ENCODE measurements at regions not wholly inside any gene's neighbourhood (a gene's known extent, or its start where the extent isn't known, plus 50 kb on each side); places are given as distances from the start of the nearest gene placed in this dataset.
"Not testable (repeated sequence)": the region's sequence is repeated elsewhere in the genome, so short reads cannot be mapped to it uniquely, and the experiment has no call there.

- DNase-seq: no peak
Measured at GRCh38 chr13:50721672-50721992, 121.9 kb downstream of the DLEU7 start.

GRCh38 chr13:50722440-50723125, 120.9 kb downstream of the DLEU7 start:
- no peak for DNase-seq

- no peak for DNase-seq
Measured at GRCh38 chr13:50724438-50724837, 119.1 kb downstream of the DLEU7 start.

- no peak for DNase-seq
Measured at GRCh38 chr13:50724913-50725312, 118.6 kb downstream of the DLEU7 start.

GRCh38 chr13:50726164-50726563, 117.3 kb downstream of the DLEU7 start:
- DNase-seq: no peak

- DNase-seq: no peak
Measured at GRCh38 chr13:50729177-50729576, 114.3 kb downstream of the DLEU7 start.

GRCh38 chr13:50730496-50731351, 112.8 kb downstream of the DLEU7 start:
- peak; percentile 31 for DNase-seq

GRCh38 chr13:50731400-50731799, 112.1 kb downstream of the DLEU7 start:
- peak; percentile 60 for DNase-seq

- DNase-seq: peak; percentile 33
Measured at GRCh38 chr13:50732712-50733111, 110.8 kb downstream of the DLEU7 start.

GRCh38 chr13:50733392-50733791, 110.1 kb downstream of the DLEU7 start:
- no peak for DNase-seq

GRCh38 chr13:50735071-50735470, 108.4 kb downstream of the DLEU7 start:
- DNase-seq: peak; percentile 44

GRCh38 chr13:50740052-50740741, 103.3 kb downstream of the DLEU7 start:
- peak; percentile 77 for DNase-seq

GRCh38 chr13:50742353-50742752, 101.1 kb downstream of the DLEU7 start:
- no peak for DNase-seq

GRCh38 chr13:50742968-50743367, 100.5 kb downstream of the DLEU7 start:
- DNase-seq: no peak

- DNase-seq: no peak
Measured at GRCh38 chr13:50744116-50744660, 99.3 kb downstream of the DLEU7 start.

GRCh38 chr13:50745542-50746115, 97.9 kb downstream of the DLEU7 start:
- no peak for DNase-seq

- peak; percentile 45 for DNase-seq
Measured at GRCh38 chr13:50747737-50748350, 95.6 kb downstream of the DLEU7 start.

GRCh38 chr13:50753221-50753620, 90.3 kb downstream of the DLEU7 start:
- DNase-seq: not testable (repeated sequence)

GRCh38 chr13:50755862-50756685, 87.4 kb downstream of the DLEU7 start:
- not testable (repeated sequence) for DNase-seq

GRCh38 chr13:50757008-50757407, 86.5 kb downstream of the DLEU7 start:
- DNase-seq: peak; percentile 27

- peak; percentile 63 for DNase-seq
Measured at GRCh38 chr13:50758796-50759195, 84.7 kb downstream of the DLEU7 start.

Measured in fibroblast of skin of abdomen (primary cell).